SK-N-SH (cell line): ENCODE measurements at regions not wholly inside any gene's neighbourhood (a gene's known extent, or its start where the extent isn't known, plus 50 kb on each side); places are given as distances from the start of the nearest gene placed in this dataset.

Experiments
- CTCF ChIA-PET: fragments of 300-600, 350-600 bp; formaldehyde crosslinking; extraction: SDS; loops from one replicate; lab custom pipeline; 2021; lab: Yijun Ruan, JAX
- POLR2A ChIA-PET: fragments of 350-600 bp; sonication (Branson Sonifier 250); formaldehyde crosslinking; extraction: SDS; loops from one replicate; lab custom pipeline; 2020; ENCODE audit warnings: antibody characterized with exemption, inconsistent platforms; lab: Yijun Ruan, JAX
- DNase-seq: peaks from one replicate; pipeline ENCODE4 v3.0.0; 2012
- H2AFZ ChIP-seq: fragments of 200-600 bp; sonication (generic); 2 replicates; pipeline ENCODE4 v1.8.1; 2016; ENCODE audit warnings: antibody characterized with exemption, mild to moderate bottlenecking, low read depth
- H3F3A ChIP-seq: fragments of 200-600 bp; sonication (generic); replicated peaks from 2 replicates; pipeline ENCODE3; 2016; ENCODE audit warnings: antibody characterized with exemption, mild to moderate bottlenecking; ENCODE audit not compliant: insufficient read depth
- H3K27ac ChIP-seq, 2 experiments: fragments of 200-500 bp in 1 of 2; fragments of 200-600 bp in 1 of 2; sonication (Bioruptor generic) in 1 of 2; sonication (generic), shearing (Covaris generic) in 1 of 2; 2 replicates each; pipeline versions ENCODE4 v1.5.1 to v1.6.1; 2014 to 2016; ENCODE audit warnings: low read depth in 2 of 2, inconsistent platforms in 1 of 2, low read length in 1 of 2, mild to moderate bottlenecking in 1 of 2, mixed read lengths in 1 of 2
- H3K27me3 ChIP-seq: fragments of 200-600 bp; sonication (generic), shearing (Covaris generic); 2 replicates; pipeline ENCODE4 v1.6.1; 2016; ENCODE audit warnings: mixed run types; ENCODE audit not compliant: insufficient read depth
- H3K36me3 ChIP-seq, 2 experiments: fragments of 200-500 bp in 1 of 2; fragments of 200-600 bp in 1 of 2; sonication (Bioruptor generic) in 1 of 2; sonication (generic) in 1 of 2; replicated peaks in 1 of 2; 2 replicates each; pipeline versions ENCODE3 to v1.5.1; 2014 to 2016; ENCODE audit warnings: low read length in 1 of 2, mild to moderate bottlenecking in 1 of 2; ENCODE audit not compliant: insufficient read depth in 2 of 2, control insufficient read depth in 1 of 2
- H3K4me1 ChIP-seq, 2 experiments: fragments of 200-500 bp in 1 of 2; fragments of 200-600 bp in 1 of 2; sonication (Bioruptor generic) in 1 of 2; sonication (generic), shearing (Covaris generic) in 1 of 2; 2 replicates each; pipeline versions ENCODE4 v1.5.1 to v1.6.1; 2014 to 2016; ENCODE audit warnings: low read depth in 1 of 2, low read length in 1 of 2, mixed run types in 1 of 2; ENCODE audit not compliant: insufficient read depth in 2 of 2, control insufficient read depth in 1 of 2
- H3K4me2 ChIP-seq: fragments of 200-600 bp; sonication (generic), shearing (Covaris generic); 2 replicates; pipeline ENCODE4 v1.6.1; 2017; ENCODE audit warnings: mixed run types
- H3K4me3 ChIP-seq, 2 experiments: fragments of 200-500 bp in 1 of 2; fragments of 200-600 bp in 1 of 2; sonication (Bioruptor generic) in 1 of 2; sonication (generic), shearing (Covaris generic) in 1 of 2; 2 replicates each; pipeline versions ENCODE4 v1.5.1 to v1.8.1; 2014 to 2016; ENCODE audit warnings: low read depth in 2 of 2, inconsistent platforms in 1 of 2, low read length in 1 of 2, mild to moderate bottlenecking in 1 of 2, mixed read lengths in 1 of 2, moderate library complexity in 1 of 2
- H3K79me2 ChIP-seq: fragments of 200-600 bp; sonication (generic); 2 replicates; pipeline ENCODE4 v1.8.1; 2017; ENCODE audit warnings: mild to moderate bottlenecking; ENCODE audit not compliant: insufficient read depth
- H3K9ac ChIP-seq: fragments of 200-600 bp; sonication (generic); 2 replicates; pipeline ENCODE4 v1.6.1; 2017; ENCODE audit warnings: mixed run types
- H3K9me2 ChIP-seq: fragments of 200-600 bp; sonication (generic); 2 replicates; pipeline ENCODE4 v1.6.1; 2017; ENCODE audit warnings: mixed run types
- H3K9me3 ChIP-seq: fragments of 200-600 bp; sonication (generic); 2 replicates; pipeline ENCODE4 v1.6.1; 2017; ENCODE audit warnings: mixed run types, mild to moderate bottlenecking, moderate library complexity
- H4K20me1 ChIP-seq: fragments of 200-600 bp; sonication (generic); 2 replicates; pipeline ENCODE4 v1.6.1; 2017; ENCODE audit warnings: mild to moderate bottlenecking, mixed run types; ENCODE audit not compliant: insufficient read depth
- CHD2 ChIP-seq: fragments of 150-350 bp; IDR thresholded peaks from 2 replicates; pipeline ENCODE4 v1.6.1; 2018; ENCODE audit warnings: low read length; ENCODE audit not compliant: partially characterized antibody
- CTCF ChIP-seq: fragments of 200-600 bp; sonication (generic); IDR thresholded peaks from 2 replicates; pipeline ENCODE4 v1.6.1; 2017; ENCODE audit warnings: antibody characterized with exemption, mild to moderate bottlenecking, moderate library complexity
- FOSL2 ChIP-seq: IDR thresholded peaks from 2 replicates; pipeline ENCODE4 v1.4.0; 2012; ENCODE audit warnings: low read depth, mild to moderate bottlenecking, moderate library complexity, borderline replicate concordance
- FOXM1 ChIP-seq: IDR thresholded peaks from 2 replicates; pipeline ENCODE4 v1.4.0; 2012; ENCODE audit warnings: low read depth, mild to moderate bottlenecking
- GABPA ChIP-seq: IDR thresholded peaks from 2 replicates; pipeline ENCODE4 v1.4.0; 2012; ENCODE audit warnings: low read depth, mild to moderate bottlenecking
- JUND ChIP-seq: IDR thresholded peaks from 2 replicates; pipeline ENCODE4 v1.4.0; 2012
- MAX ChIP-seq: IDR thresholded peaks from 2 replicates; pipeline ENCODE4 v1.4.0; 2012; ENCODE audit warnings: low read depth
- MEF2A ChIP-seq: IDR thresholded peaks from 2 replicates; pipeline ENCODE4 v1.4.0; 2012; ENCODE audit warnings: low read depth, borderline replicate concordance
- NFIC ChIP-seq: IDR thresholded peaks from 2 replicates; pipeline ENCODE4 v1.4.0; 2012; ENCODE audit warnings: borderline replicate concordance
- POLR2AphosphoS5 ChIP-seq: IDR thresholded peaks from 2 replicates; pipeline ENCODE4 v1.6.1; 2012; ENCODE audit warnings: low read depth, low read length
- RFX5 ChIP-seq: IDR thresholded peaks from 2 replicates; pipeline ENCODE4 v1.6.1; 2012; ENCODE audit warnings: mild to moderate bottlenecking, improper control_type of control experiment, low read length
- RXRA ChIP-seq: IDR thresholded peaks from 2 replicates; pipeline ENCODE4 v1.4.0; 2012; ENCODE audit warnings: low read depth, mild to moderate bottlenecking, borderline replicate concordance
- SIN3A ChIP-seq: IDR thresholded peaks from 2 replicates; pipeline ENCODE4 v1.6.1; 2012; ENCODE audit warnings: low read depth, mild to moderate bottlenecking, low read length, moderate library complexity, borderline replicate concordance
- SMC3 ChIP-seq: IDR thresholded peaks from 2 replicates; pipeline ENCODE4 v1.6.1; 2012; ENCODE audit warnings: low read depth, low read length, improper control_type of control experiment
- TCF12 ChIP-seq: IDR thresholded peaks from 2 replicates; pipeline ENCODE4 v1.4.0; 2012
- TEAD4 ChIP-seq: IDR thresholded peaks from 2 replicates; pipeline ENCODE4 v1.4.0; 2012; ENCODE audit warnings: mild to moderate bottlenecking, borderline replicate concordance; ENCODE audit not compliant: insufficient read depth
- USF1 ChIP-seq: IDR thresholded peaks from 2 replicates; pipeline ENCODE4 v1.4.0; 2012; ENCODE audit warnings: low read depth, borderline replicate concordance
- USF2 ChIP-seq: fragments of 150-350 bp; IDR thresholded peaks from 2 replicates; pipeline ENCODE4 v1.6.1; 2017; ENCODE audit warnings: antibody characterized with exemption, low read length, low read depth, borderline replicate concordance
- ZBTB33 ChIP-seq: IDR thresholded peaks from 2 replicates; pipeline ENCODE4 v1.4.0; 2012; ENCODE audit warnings: low read depth, borderline replicate concordance
- WGBS: methylation state at CpG from one replicate; pipeline ENCODE4 v1.1.6; 2017; ENCODE audit warnings: low lambda C conversion rate; 5-methylcytosine and 5-hydroxymethylcytosine counted together

GRCh38 chr12:105425254-105426174 lies 95.0 kb downstream of the C12orf75 start:
- no peak overlapping the region for H3K9ac ChIP-seq
- H2AFZ ChIP-seq, result no peak overlapping the region
- 82% methylated on average over 7 of the region's 7 CpGs for WGBS
- no peaks in the 10 kb centered on the region for H3K9me2 ChIP-seq
- no peak overlapping the region for H3K4me2 ChIP-seq
- H3K9me3 ChIP-seq, result no peaks in the 10 kb centered on the region
- CTCF ChIA-PET, result no interaction called here
- no peaks in the 10 kb centered on the region for H3K79me2 ChIP-seq
- H3K36me3 ChIP-seq, result no peaks in the 10 kb centered on the region
- H3K4me1 ChIP-seq, result peaks cover 5 to 8% of the 10 kb centered on the region in 2 experiments; a peak in 1 of 4 replicates
- H3K4me3 ChIP-seq, result no peak overlapping the region
- no peaks in the 10 kb centered on the region for H3K27me3 ChIP-seq
- POLR2A ChIA-PET, result no interaction called here
- no peaks in the 10 kb centered on the region for H4K20me1 ChIP-seq
- TF ChIP-seq FOXM1 (no peak), FOSL2 (no peak), USF2 (no peak), TCF12 (no peak), JUND (no peak), RFX5 (no peak), CHD2 (no peak), MAX (no peak), ZBTB33 (no peak), NFIC (no peak), POLR2AphosphoS5 (no peak), GABPA (no peak), SIN3A (no peak), TEAD4 (no peak), USF1 (no peak), RXRA (no peak), MEF2A (no peak), CTCF (no peak), SMC3 (no peak)
- no peak overlapping the region for H3K27ac ChIP-seq
- peaks cover 16% of the 10 kb centered on the region for H3F3A ChIP-seq
- no peak for DNase-seq
